DOHH2 (cell line): ENCODE measurements at regions not wholly inside any gene's neighbourhood (a gene's known extent, or its start where the extent isn't known, plus 50 kb on each side); places are given as distances from the start of the nearest gene placed in this dataset.

Source experiments
- H3F3A ChIP-seq: fragments of 200-600 bp; sonication (generic), shearing (Covaris generic); 2 replicates; pipeline ENCODE4 v1.6.0; 2016; ENCODE audit warnings: antibody characterized with exemption, mild to moderate bottlenecking; ENCODE audit not compliant: control insufficient read depth, insufficient read depth
- H3K27ac ChIP-seq: fragments of 200-600 bp; sonication (generic); 2 replicates; pipeline ENCODE4 v1.5.1; 2014; ENCODE audit warnings: low read depth, mild to moderate bottlenecking, low read length, moderate library complexity
- H3K27me3 ChIP-seq: fragments of 200-600 bp; sonication (generic); 2 replicates; pipeline ENCODE4 v1.6.1; 2014; ENCODE audit warnings: mild to moderate bottlenecking, low read length, mixed read lengths; ENCODE audit not compliant: control insufficient read depth
- H3K36me3 ChIP-seq: fragments of 200-600 bp; sonication (generic); 2 replicates; pipeline ENCODE4 v1.6.1; 2014; ENCODE audit warnings: mild to moderate bottlenecking, low read length, moderate library complexity, mixed read lengths; ENCODE audit not compliant: control insufficient read depth
- H3K4me1 ChIP-seq: fragments of 200-600 bp; sonication (generic); 2 replicates; pipeline ENCODE4 v1.6.1; 2014; ENCODE audit warnings: mild to moderate bottlenecking, low read length, mixed read lengths; ENCODE audit not compliant: control insufficient read depth
- H3K4me2 ChIP-seq: fragments of 200-600 bp; sonication (generic); 2 replicates; pipeline ENCODE4 v1.6.0; 2014; ENCODE audit warnings: mild to moderate bottlenecking, low read length, moderate library complexity
- H3K4me3 ChIP-seq: fragments of 200-600 bp; sonication (generic); 2 replicates; pipeline ENCODE4 v1.5.1; 2014; ENCODE audit warnings: mild to moderate bottlenecking, low read length, mixed read lengths
- H3K79me2 ChIP-seq: fragments of 200-600 bp; sonication (generic); 2 replicates; pipeline ENCODE4 v1.6.1; 2014; ENCODE audit warnings: mild to moderate bottlenecking, low read length, mixed read lengths; ENCODE audit not compliant: control insufficient read depth
- H3K9me2 ChIP-seq: fragments of 200-600 bp; sonication (generic); replicated peaks from 2 replicates; pipeline ENCODE4 v1.6.1; 2014; ENCODE audit warnings: mild to moderate bottlenecking, low read length, mixed read lengths; ENCODE audit not compliant: control insufficient read depth
- H3K9me3 ChIP-seq: fragments of 200-600 bp; sonication (generic); 2 replicates; pipeline ENCODE4 v1.6.1; 2014; ENCODE audit warnings: antibody characterized with exemption, low read length, mixed read lengths; ENCODE audit not compliant: control insufficient read depth, insufficient read depth
- H4K20me1 ChIP-seq: fragments of 200-600 bp; sonication (generic); 2 replicates; pipeline ENCODE4 v1.6.0; 2014; ENCODE audit warnings: low read depth, mild to moderate bottlenecking, antibody characterized with exemption, low read length, moderate library complexity; ENCODE audit not compliant: control insufficient read depth, insufficient read depth
- CTCF ChIP-seq: fragments of 200-600 bp; sonication (generic); IDR thresholded peaks from one replicate; pipeline ENCODE4 v1.5.1; 2014; ENCODE audit warnings: antibody characterized with exemption, mild to moderate bottlenecking, low read depth, low read length; ENCODE audit not compliant: poor library complexity, severe bottlenecking
- EZH2phosphoT487 ChIP-seq: fragments of 200-600 bp; sonication (generic); IDR thresholded peaks from 2 replicates; pipeline ENCODE4 v1.6.1; 2017; ENCODE audit warnings: borderline replicate concordance, mild to moderate bottlenecking, antibody characterized with exemption, low read length, moderate library complexity, mixed read lengths

GRCh38 chr1:188904201-188904600, 1573.5 kb downstream of the BRINP3 start:
- Histone ChIP-seq H3K9me3 (no peaks in the 10 kb centered on the region), H3K4me1 (no peaks in the 10 kb centered on the region), H3F3A (no peaks in the 10 kb centered on the region), H3K27ac (no peak overlapping the region), H3K4me3 (no peak overlapping the region), H3K36me3 (no peaks in the 10 kb centered on the region), H3K79me2 (no peaks in the 10 kb centered on the region), H3K9me2 (no peaks in the 10 kb centered on the region; the same call in 1 of the 2 replicates), H3K27me3 (no peaks in the 10 kb centered on the region), H4K20me1 (no peaks in the 10 kb centered on the region), H3K4me2 (no peak overlapping the region)
- no peak for TF ChIP-seq CTCF
- TF ChIP-seq EZH2phosphoT487 = no peak

- Histone ChIP-seq H3K4me1 (no peaks in the 10 kb centered on the region), H3K27me3 (no peaks in the 10 kb centered on the region), H3K9me2 (no peaks in the 10 kb centered on the region; the same call in 1 of the 2 replicates), H3K9me3 (no peaks in the 10 kb centered on the region), H3K4me3 (no peak overlapping the region), H3F3A (no peaks in the 10 kb centered on the region), H3K4me2 (no peak overlapping the region), H4K20me1 (no peaks in the 10 kb centered on the region), H3K36me3 (no peaks in the 10 kb centered on the region), H3K79me2 (no peaks in the 10 kb centered on the region), H3K27ac (no peak overlapping the region)
- TF ChIP-seq CTCF = no peak
- TF ChIP-seq EZH2phosphoT487 = no peak
Observed at GRCh38 chr1:188906921-188907641, 1570.6 kb downstream of the BRINP3 start.

- Histone ChIP-seq H3K9me3 (no peaks in the 10 kb centered on the region), H3K9me2 (no peaks in the 10 kb centered on the region), H3K79me2 (no peaks in the 10 kb centered on the region), H4K20me1 (no peaks in the 10 kb centered on the region), H3K36me3 (no peaks in the 10 kb centered on the region), H3K4me3 (no peak overlapping the region), H3K27ac (no peak overlapping the region), H3F3A (no peaks in the 10 kb centered on the region), H3K27me3 (no peaks in the 10 kb centered on the region), H3K4me2 (no peak overlapping the region), H3K4me1 (no peaks in the 10 kb centered on the region)
- TF ChIP-seq CTCF = no peak
- no peak for TF ChIP-seq EZH2phosphoT487
Observed at GRCh38 chr1:188930382-188930781, 1547.3 kb downstream of the BRINP3 start.
